AG09309 (cell line): ENCODE measurements at regions not wholly inside any gene's neighbourhood (a gene's known extent, or its start where the extent isn't known, plus 50 kb on each side); places are given as distances from the start of the nearest gene placed in this dataset.

Source experiments
- DNase-seq: peaks from one replicate; pipeline ENCODE4 v3.0.0-alpha.2; 2010; ENCODE audit warnings: low read depth
- H3K4me3 ChIP-seq: 2 replicates; pipeline ENCODE4 v1.5.1; 2011; ENCODE audit warnings: mild to moderate bottlenecking, low read depth, low read length, moderate library complexity; ENCODE audit not compliant: control insufficient read depth
- CTCF ChIP-seq: IDR thresholded peaks from 2 replicates; pipeline ENCODE4 v1.5.1; 2011; ENCODE audit warnings: mild to moderate bottlenecking, low read depth, low read length, inconsistent platforms; ENCODE audit not compliant: insufficient read depth, control insufficient read depth; ENCODE audit errors: missing control alignments

GRCh38 chr2:216553482-216554240 is 55.0 kb downstream of the RPL37A start:
- no peak for DNase-seq
- no peak overlapping the region for H3K4me3 ChIP-seq
- TF ChIP-seq CTCF, result no peak

- H3K4me3 ChIP-seq, result no peak overlapping the region
- DNase-seq, result no peak
- no peak for TF ChIP-seq CTCF
Measured at GRCh38 chr2:216554286-216554685, 55.6 kb downstream of the RPL37A start.

- no peak for DNase-seq
- H3K4me3 ChIP-seq, result no peak overlapping the region
- no peak for TF ChIP-seq CTCF
Measured at GRCh38 chr2:216554755-216555154, 56.1 kb downstream of the RPL37A start.

DNA sequence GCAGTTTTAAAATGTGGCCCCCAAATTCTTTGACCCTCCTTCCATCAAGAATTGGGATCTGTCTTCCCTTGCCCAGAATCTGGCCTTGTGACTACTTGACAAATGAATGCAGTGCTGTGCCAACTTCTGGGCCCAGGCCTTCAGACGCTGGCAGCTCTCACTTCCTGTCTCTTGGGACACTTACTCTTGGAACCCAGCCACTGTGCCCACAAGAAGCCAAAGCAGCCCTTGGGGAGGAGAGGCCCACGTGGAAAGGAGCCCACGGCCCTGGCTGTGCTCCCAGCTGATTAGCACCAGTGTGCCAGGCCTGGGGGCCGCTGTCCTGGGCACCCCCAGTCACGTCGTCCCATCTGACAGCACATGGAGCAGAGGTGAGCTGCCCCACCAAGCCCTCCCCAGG is 56.6 kb downstream of the RPL37A start:
- no peak overlapping the region for H3K4me3 ChIP-seq
- no peak for DNase-seq
- no peak for TF ChIP-seq CTCF

GRCh38 chr2:216556202-216556601 is 57.6 kb downstream of the RPL37A start:
- no peak for TF ChIP-seq CTCF
- H3K4me3 ChIP-seq, result no peak overlapping the region
- DNase-seq, result no peak

DNA sequence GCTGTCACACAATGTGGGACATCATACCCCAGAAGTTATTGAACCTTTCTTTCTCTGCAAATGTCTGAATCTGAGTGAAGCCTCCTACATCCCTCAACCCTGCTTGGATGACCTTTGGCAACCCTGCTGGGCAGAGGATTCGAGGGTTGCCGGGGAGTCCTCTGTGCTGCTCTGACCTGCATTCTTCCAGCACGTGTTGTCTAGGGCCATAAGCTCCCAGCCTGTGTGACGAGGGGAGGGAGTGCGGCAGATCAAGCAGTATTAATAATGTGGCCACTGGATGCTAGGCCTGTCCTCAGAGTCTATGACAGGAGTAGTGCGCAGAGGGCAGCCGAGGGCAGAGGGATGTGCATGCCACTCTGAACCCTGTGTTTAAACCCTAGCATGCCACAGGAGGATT is 58.8 kb downstream of the RPL37A start:
- TF ChIP-seq CTCF, result no peak
- DNase-seq, result no peak
- H3K4me3 ChIP-seq, result no peak overlapping the region
